ENCODE measurements at regions not wholly inside any gene's neighbourhood (a gene's known extent, or its start where the extent isn't known, plus 50 kb on each side); places are given as distances from the start of the nearest gene placed in this dataset.
A peak's percentile ranks its signal among the peaks of the same experiment; 100 is the strongest.
"Not testable (repeated sequence)": the region's sequence is repeated elsewhere in the genome, so short reads cannot be mapped to it uniquely, and the experiment has no call there.

DNA sequence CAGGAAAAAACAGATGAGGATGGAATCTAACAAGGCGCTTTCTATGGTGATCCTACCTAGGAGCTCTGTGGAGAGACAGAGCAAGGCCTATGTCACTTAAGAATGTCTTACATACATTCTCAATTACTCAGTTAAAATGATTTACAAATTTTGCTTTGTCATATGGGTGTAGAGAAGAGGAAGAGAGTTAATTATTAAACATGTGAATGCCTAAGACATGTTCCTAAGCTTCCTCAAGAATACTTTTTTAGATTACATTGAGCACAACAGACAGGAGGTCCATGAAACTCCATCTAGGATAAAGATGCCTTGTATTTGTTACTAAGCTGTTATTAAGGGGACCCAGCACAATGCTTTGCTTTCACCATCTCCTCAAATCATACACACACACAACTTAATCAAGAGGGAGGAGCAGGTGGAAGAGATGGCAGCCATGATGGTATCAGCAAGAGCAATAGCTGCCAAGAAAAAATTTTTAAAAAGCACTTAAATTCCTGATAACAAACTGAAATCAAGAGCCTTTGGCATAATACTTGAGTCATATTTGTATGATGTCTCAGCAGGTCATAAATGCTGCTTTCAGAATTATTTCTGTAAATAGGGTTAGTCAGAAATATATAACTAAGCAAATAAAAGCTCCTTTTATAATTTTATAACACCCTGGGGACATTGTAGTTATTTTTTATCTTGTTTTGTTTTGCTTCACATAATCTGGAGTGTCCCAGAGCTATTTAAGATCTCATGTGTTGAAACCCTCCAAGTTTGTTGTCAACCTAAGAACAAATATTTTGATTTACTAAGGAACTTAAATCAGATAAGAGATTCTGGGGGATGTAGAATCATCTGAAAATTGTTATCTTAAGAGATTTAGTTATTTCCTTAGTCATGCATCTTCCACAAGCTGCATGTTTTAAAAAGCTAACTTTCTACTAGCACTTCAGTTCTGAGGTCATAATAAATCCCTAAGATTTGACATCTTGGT lies 70.0 kb upstream of the CD2AP start:
- no peak for DNase-seq (ENCODE audit: low spot score)

DNA sequence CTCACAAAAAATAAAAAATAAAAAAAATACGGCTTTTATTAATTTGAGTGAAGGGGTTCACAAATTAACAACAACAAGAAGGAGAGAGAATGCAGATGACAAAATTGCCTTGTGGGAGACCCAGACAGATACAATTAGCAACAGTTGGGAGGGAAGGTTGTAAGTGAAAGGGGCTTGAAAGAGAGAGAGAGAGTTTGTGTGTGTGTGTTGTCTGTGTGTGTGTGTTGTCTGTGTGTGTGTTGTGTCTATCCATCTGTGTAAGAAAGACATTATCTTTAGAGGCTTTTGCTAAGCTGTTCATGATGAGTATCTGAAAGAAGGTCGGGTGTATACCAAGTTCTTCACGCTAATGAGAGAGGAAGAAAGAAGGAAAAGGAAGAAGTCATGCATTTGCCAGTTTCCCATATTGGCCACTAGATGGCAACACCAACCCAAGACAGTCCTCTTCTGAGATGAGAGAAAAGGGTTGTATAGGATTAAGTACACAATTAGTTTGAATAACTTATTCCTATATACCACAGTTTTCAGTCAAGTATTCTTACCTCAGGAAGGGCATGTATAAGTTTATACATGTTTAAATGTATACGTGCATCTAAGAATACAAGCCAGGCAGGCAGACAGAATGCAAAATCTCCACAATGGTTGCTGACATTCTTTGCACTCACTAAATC lies 63.7 kb upstream of the CD2AP start:
- peak; percentile 51 for DNase-seq (ENCODE audit: low spot score)

DNA sequence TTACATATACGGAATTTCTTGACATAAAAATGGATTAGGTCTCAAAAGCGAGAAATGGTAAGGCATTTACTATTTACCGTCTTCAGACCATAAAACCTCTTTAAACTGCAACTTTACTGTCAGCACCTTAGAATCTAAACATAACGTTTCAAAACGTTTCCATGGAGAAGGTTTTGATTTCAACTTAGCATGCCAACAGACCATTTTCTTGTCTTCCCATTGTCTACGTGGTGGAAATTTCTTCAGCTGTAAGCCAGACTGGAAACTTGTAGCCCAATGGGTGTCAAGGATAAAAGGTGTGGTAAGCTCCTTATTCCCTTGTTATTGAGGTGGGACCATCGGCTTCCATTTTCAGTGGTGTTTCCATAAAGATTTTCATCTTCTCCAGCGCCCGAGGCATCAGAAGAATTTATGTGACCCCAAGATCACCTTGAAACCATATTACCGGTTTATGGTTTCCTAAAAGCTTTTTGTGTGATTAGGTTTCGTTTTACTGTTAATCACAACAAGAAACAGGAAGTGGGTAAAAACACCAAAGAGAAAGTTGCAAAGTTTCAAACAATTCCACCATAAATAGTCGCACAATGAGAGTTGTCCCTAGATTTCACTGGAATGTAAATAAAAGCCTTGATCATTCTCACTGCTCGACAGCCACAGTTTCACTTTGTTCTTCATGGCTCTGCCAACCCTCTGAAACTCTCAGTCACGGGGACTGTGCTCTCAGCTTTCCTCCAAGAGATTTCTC lies 63.0 kb upstream of the CD2AP start:
- DNase-seq (ENCODE audit: low spot score), result no peak

DNA sequence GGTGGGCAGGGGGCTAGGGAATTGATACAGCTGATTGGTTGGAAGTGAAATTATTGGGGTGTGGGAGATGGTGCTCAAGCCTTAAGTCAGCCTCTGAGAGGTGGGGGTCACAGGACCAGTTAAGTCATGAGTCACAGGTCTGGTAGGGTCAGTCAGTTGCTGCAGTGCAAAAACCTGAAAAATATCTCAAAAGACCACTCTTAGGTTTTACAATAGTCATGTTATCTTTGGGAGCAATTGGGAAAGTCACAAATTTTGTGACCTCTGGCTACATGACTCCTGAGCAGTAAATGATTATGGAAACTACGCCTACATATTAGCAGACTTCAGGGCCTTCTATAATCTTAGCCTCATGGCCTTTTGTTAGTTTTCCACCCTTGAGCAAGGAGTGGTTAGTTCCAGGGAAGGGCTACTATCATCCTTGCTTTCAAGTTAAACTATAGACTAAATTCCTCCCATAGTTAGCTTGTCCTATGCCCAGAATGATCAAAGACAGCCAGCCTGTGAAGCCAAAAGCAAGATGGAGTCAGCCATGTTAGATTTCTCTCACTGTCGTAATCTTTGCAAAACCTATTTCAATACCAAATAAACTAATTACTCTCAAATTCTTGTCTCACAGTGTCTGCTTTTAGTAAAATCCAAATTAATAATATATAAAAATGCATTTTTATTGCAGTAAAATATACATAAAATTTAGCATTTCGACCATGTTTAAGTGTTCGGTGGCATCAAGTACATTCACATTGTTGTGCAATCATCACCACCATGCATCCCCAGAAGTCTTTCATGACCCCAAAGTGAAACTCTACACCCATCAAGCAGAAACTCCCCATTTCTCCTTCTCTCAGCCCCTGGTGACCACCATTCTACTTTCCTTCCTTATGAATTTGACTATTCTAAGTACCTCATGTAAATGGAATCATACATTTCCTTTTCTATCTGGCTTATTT lies 60.9 kb upstream of the CD2AP start:
- no peak for DNase-seq (ENCODE audit: low spot score)

DNA sequence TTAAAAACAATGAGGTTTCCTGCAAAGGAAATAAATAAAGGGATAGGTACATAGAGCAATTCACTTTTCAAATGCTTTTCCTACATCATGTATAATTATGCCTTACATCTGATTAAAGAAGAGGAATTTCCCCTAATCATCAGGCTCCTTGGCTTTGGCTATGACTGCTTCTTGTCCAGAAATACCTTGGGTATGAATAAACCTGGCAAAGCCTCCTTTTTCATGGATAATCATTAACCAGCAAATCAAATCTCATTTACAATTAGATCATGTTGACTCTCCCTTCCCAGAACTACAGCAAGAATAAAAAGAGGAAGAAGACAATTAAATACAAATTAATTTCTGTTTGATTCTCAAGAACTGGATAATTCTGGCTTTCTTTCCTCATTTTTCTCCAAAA lies 58.0 kb upstream of the CD2AP start:
- DNase-seq (ENCODE audit: low spot score), result no peak

DNA sequence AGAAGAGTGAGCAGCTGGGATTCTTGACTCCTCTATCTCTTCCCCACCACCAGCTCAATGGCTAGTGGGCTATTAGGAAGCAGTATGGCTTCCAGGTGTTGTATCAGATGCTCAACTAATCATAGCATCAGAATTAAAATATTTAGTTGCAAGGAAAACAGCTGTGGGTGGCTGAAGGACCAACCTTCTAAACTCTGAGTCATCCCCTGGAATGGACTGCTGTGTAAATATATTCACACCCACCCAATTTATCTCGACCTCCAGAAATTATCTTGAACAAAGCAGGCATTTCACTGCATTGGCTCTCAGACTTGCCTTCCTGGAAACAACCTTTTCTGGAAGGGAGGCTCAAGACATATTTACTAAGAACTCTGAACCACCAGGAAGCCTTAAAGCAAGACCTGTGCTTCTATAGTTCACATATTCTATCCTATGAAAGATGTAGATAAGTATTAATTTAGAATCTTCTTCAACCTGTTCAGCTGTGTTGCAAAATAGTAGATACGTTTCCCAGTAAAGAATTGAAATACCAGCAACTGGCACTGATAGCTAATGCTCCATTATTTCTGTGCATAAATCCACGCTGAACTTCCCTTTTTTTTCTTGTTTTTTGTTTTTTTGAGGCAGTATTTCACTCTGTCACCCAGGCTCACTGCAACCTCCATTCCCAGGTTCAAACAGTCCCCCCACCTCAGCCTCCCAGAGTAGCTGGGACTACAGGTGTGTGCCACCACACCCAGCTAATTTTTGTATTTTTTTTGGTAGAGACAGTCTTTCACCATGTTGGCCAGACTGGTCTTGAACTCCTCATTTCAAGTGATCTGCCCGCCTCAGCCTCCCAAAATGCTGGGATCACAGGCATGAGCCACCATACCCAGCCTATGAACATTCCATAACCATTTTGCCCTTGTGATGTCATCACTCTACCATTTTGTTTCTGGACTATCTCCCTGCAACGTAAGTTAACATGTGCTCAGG lies 56.9 kb upstream of the CD2AP start:
- no peak for DNase-seq (ENCODE audit: low spot score)

DNA sequence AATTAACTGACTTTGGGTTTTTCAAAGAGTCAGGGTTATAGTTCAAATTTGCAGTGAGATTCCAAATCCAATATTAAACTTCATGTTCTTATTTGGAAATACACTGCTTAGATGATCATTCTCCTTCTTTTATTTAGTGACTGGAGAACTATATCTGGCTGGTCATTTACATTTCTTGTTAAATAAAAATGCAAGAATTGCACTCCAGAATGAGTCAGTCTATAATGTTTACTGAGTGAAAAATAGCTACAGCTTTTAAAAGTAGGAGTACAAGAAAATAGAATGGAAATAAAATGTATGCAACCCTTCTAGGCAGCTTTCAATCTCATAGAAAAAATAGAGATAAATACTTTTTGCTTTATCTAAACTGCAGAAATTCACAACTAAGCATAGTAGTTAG lies 54.5 kb upstream of the CD2AP start:
- DNase-seq (ENCODE audit: low spot score), result no peak

DNA sequence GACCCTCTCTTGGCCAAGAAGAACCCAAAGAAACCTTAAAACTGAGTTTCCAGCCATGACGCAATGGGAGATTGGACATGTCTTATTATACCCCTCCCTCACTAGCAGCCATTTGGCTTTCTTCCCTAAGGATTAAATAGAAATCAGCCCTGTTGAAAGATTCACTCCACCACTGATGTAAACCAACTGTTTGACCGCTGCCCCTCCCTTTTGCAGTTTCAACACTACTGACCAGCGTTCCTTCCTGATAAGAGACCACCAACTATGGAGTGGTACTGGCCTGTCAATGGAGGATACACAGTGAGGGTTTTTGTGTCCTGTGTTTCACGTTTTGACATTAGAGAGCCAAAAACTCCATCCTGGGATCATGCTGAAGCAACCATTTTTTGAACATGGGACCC lies 53.2 kb upstream of the CD2AP start:
- no peak for DNase-seq (ENCODE audit: low spot score)

DNA sequence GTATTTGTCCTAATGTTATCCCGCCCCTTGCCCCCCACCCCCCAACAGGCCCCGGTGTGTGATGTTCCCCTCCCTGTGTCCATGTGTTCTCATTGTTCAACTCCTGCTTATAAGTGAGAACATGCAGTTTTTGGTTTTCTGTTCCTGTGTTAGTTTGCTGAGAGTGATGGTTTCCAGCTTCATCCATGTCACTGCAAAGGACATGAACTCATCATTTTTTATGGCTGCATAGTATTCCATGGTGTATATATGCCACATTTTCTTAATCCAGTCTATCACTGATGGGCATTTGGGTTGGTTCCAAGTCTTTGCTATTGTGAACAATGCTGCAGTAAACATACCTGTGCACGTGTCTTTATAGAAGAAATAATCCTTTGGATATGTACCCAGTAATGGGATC lies 51.9 kb upstream of the CD2AP start:
- not testable (repeated sequence) for DNase-seq (ENCODE audit: low spot score)

DNA sequence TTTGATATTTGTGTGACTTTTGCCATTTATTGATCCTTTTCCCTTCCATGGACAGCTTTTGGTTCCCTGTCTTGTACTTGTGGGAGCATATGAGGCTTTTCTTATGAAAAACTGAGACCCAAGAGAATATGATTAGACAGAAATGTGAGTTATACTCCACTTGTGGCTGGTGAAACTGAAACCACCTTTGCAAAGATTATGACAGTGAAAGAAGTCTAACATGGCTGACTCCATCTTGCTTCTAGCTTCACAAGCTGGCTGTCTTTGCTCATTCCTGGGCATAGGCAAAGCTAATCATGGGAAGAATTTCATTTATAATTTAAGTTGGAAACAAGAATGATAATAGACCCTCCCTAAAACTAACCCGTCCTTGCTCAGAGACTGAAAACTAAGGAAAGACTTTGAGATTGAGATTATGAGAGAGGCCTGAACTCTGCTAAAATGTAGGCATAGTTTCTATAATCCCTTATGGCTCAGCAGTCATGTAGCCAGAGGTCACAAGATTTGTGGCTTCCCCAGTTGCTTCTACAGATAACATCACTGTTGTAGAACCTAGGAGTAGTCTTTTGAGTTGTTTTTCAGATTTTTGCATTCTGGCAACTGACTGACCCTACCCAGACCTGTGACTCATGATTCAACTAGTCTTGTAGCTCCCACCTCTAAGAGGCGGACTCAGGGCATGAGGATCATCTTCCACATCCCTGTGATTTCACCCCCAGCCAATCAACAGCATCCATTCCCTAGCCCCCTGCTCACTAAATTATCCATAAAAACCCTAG lies 50.9 kb upstream of the CD2AP start:
- no peak for DNase-seq (ENCODE audit: low spot score)

DNA sequence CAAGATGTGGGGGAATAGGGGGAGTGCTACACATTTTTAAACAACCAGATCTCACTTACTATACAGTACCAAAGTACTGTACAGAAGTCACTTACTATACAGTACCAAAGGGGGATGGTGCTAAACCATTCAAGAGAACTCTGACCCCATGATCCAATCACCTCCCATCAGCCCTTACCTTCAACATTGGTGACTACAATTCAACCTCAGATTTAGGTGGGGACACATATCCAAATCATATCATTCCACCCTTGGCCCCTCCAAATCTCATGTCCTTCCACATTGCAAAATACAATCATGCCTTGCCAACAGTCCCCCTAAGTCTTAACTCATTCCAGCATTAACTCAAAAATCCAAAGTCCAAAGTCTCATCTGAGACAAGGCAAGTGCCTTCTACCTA lies 49.9 kb upstream of the CD2AP start:
- no peak for DNase-seq (ENCODE audit: low spot score)

All from D341Med (cell line).